Natural killer cell treated with Interleukin-12 subunit alpha and Interleukin-12 subunit beta and Interleukin-15 and Interleukin-18, amount 100 ng/mL, for 72 hours (primary cell): ENCODE measurements at regions not wholly inside any gene's neighbourhood (a gene's known extent, or its start where the extent isn't known, plus 50 kb on each side); places are given as distances from the start of the nearest gene placed in this dataset.

ENCODE experiments used
- ATAC-seq, 2 donors: fragments of 150-1000 bp; cut with Tn5 transposase in 1 of 2; sonication (Bioruptor Pico), chemical (Tn5 transposase) in 1 of 2; 2 replicates each; pipeline ENCODE4 v1.10.0; 2021
- DNase-seq: peaks from one replicate; pipeline ENCODE4 v3.0.0; 2022; ENCODE audit warnings: low spot score
- H3K27ac Mint-ChIP-seq, 2 donors: 1 replicate in 1 of 2; 2 replicates in 1 of 2; pipeline ENCODE4 v1.8.0; 2022; ENCODE audit warnings: mixed read lengths in 2 of 2, mild to moderate bottlenecking in 1 of 2, moderate library complexity in 1 of 2
- H3K27me3 Mint-ChIP-seq, 2 donors: 1 replicate in 1 of 2; 2 replicates in 1 of 2; pipeline ENCODE4 v1.8.0; 2022; ENCODE audit warnings: mixed read lengths in 2 of 2
- H3K36me3 Mint-ChIP-seq: one replicate; pipeline ENCODE4 v1.8.0; 2022; ENCODE audit warnings: mixed read lengths
- H3K4me1 Mint-ChIP-seq, 2 donors: 1 replicate in 1 of 2; 2 replicates in 1 of 2; pipeline ENCODE4 v1.8.0; 2022; ENCODE audit warnings: low read depth in 2 of 2, mixed read lengths in 2 of 2, mild to moderate bottlenecking in 1 of 2
- H3K4me3 Mint-ChIP-seq: one replicate; pipeline ENCODE4 v1.8.0; 2022; ENCODE audit warnings: mixed read lengths
- H3K9me3 Mint-ChIP-seq: 2 replicates; pipeline ENCODE4 v1.8.0; 2022; ENCODE audit warnings: mixed read lengths

- Mint-ChIP-seq H3K9me3 (no peaks in the 10 kb centered on the region), H3K36me3 (no peaks in the 10 kb centered on the region), H3K4me3 (no peak overlapping the region), H3K27ac (no peak overlapping the region), H3K4me1 (peaks cover 0 to 6% of the 10 kb centered on the region in 2 donors), H3K27me3 (no peaks in the 10 kb centered on the region)
- no peak for ATAC-seq
- no peak for DNase-seq
Measured at GRCh38 chr2:37537316-37537715, 134.1 kb downstream of the CDC42EP3 start.

- H3K27ac Mint-ChIP-seq = no peak overlapping the region
- ATAC-seq (no peak), DNase-seq (no peak)
- H3K4me3 Mint-ChIP-seq = no peak overlapping the region
- H3K36me3 Mint-ChIP-seq = no peaks in the 10 kb centered on the region
- H3K27me3 Mint-ChIP-seq = peaks cover 0 to 2% of the 10 kb centered on the region in 2 donors
- no peaks in the 10 kb centered on the region for H3K9me3 Mint-ChIP-seq
- no peaks in the 10 kb centered on the region for H3K4me1 Mint-ChIP-seq
Measured at GRCh38 chr2:37541516-37541915, 129.9 kb downstream of the CDC42EP3 start.

DNA sequence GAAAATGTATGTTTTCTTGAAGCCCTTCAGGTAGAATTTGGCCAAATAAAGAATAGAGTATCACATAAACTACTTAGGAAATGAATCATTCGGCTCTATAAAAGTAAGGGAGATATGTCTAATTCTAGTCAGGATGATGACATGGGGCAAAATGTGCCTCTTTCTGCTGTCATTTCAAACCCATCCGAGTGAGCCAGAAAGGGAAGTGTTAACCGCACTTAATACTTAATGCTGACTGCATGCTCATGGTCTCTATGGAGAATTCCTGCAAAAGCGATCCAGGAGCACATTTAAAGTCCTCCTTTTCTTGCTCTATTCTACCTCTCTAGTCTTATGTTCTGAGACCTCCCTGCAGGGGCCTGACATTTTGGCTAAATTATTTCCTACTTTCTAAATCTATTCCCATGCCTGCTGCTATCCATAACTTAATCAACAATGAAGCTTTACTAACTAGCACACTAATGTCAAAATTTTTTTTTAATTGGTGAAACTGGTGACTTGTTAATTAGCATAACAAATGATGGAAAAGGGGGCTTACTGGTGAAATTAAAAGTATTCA is 127.4 kb downstream of the CDC42EP3 start:
- no peaks in the 10 kb centered on the region for H3K9me3 Mint-ChIP-seq
- no peak overlapping the region for H3K4me3 Mint-ChIP-seq
- H3K36me3 Mint-ChIP-seq = no peaks in the 10 kb centered on the region
- peaks cover 0 to 2% of the 10 kb centered on the region in 2 donors for H3K27me3 Mint-ChIP-seq
- H3K27ac Mint-ChIP-seq = no peak overlapping the region
- H3K4me1 Mint-ChIP-seq = peaks cover 0 to 5% of the 10 kb centered on the region in 2 donors
- ATAC-seq = no peak
- DNase-seq = no peak

DNA sequence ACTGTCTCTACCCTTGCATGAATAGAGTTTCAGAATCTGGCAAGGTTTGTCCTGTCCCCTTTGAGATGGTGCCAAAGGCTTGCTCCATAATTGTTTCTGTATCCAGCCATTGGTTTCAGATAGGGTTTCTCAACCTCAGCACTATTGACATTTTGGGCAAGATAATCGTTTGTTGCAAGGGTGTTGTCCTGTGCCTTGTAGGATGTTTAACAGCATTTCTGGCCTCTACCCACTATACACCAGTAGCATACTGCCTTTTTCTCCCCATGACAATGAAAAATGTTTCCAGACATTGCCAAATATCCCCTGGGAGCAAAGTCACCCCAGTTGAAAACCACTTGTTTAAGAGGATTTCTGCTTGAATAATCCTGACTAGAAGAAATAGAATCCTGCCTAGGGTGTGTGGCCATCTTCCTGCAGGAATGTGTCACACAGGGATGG is 126.8 kb downstream of the CDC42EP3 start:
- H3K4me1 Mint-ChIP-seq = peaks cover 0 to 6% of the 10 kb centered on the region in 2 donors
- DNase-seq = no peak
- no peak for ATAC-seq
- no peak overlapping the region for H3K4me3 Mint-ChIP-seq
- no peaks in the 10 kb centered on the region for H3K9me3 Mint-ChIP-seq
- no peaks in the 10 kb centered on the region for H3K36me3 Mint-ChIP-seq
- no peak overlapping the region for H3K27ac Mint-ChIP-seq
- peaks cover 0 to 2% of the 10 kb centered on the region in 2 donors for H3K27me3 Mint-ChIP-seq

DNA sequence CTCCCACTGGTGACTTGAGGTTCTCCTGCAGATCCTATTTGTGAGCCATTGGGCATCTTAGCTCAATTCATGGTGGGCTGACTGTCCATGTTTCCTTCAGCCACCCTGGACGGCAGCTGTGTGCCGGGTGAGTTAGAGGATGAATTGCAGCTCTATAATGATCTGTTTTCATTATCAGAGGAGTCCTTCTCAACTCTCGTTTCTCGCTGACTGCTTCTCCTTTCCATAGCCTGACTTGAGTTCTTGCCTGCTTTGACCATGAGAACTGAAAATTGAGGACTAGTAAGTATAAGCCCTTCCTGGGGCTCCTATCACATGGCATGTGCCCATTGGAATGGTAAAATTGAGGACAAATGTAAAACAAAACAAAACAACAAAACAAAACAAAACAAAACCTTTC is 121.8 kb downstream of the CDC42EP3 start:
- Mint-ChIP-seq H3K9me3 (no peaks in the 10 kb centered on the region), H3K27ac (no peak overlapping the region), H3K27me3 (no peaks in the 10 kb centered on the region), H3K4me3 (no peak overlapping the region), H3K36me3 (no peaks in the 10 kb centered on the region), H3K4me1 (peaks cover 12 to 20% of the 10 kb centered on the region in 2 donors)
- ATAC-seq = no peak
- DNase-seq = no peak

DNA sequence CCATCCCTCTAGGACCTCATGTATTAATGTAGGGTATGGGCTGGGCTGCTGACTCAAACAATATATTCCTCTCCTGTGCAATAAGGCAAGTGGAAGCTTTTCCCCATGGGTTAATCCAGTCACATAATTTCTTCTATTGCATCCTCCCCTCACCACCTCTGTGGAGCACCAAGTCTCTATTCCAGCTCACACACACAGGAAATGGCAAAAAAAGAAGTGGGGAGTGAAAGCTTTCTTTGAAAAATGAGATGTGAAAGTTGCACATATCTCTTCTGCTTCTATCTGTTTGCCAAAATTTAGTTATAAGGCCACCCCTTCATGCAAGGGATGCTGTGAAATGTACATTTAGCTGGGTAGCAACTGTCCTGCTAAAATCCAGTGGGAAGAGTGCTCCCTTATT is 121.3 kb downstream of the CDC42EP3 start:
- H3K4me1 Mint-ChIP-seq = peaks cover 12 to 20% of the 10 kb centered on the region in 2 donors

GRCh38 chr2:37551783-37552182 is 119.7 kb downstream of the CDC42EP3 start:
- ATAC-seq = no peak
- Mint-ChIP-seq H3K4me1 (peaks cover 12 to 20% of the 10 kb centered on the region in 2 donors), H3K27ac (no peak overlapping the region), H3K36me3 (no peaks in the 10 kb centered on the region), H3K4me3 (no peak overlapping the region), H3K9me3 (no peaks in the 10 kb centered on the region), H3K27me3 (no peaks in the 10 kb centered on the region)
- DNase-seq = no peak

More for the DNA sequence above, 121.3 kb downstream of the CDC42EP3 start:
- Mint-ChIP-seq H3K27me3 (no peaks in the 10 kb centered on the region), H3K4me3 (no peak overlapping the region), H3K9me3 (no peaks in the 10 kb centered on the region), H3K36me3 (no peaks in the 10 kb centered on the region), H3K27ac (no peak overlapping the region)
- DNase-seq (no peak), ATAC-seq (no peak)

GRCh38 chr2:37552339-37552738 is 119.1 kb downstream of the CDC42EP3 start:
- H3K9me3 Mint-ChIP-seq = no peaks in the 10 kb centered on the region
- H3K27ac Mint-ChIP-seq = no peak overlapping the region
- ATAC-seq (no peak), DNase-seq (no peak)
- no peaks in the 10 kb centered on the region for H3K27me3 Mint-ChIP-seq
- peaks cover 15 to 23% of the 10 kb centered on the region in 2 donors for H3K4me1 Mint-ChIP-seq
- no peak overlapping the region for H3K4me3 Mint-ChIP-seq
- H3K36me3 Mint-ChIP-seq = no peaks in the 10 kb centered on the region

DNA sequence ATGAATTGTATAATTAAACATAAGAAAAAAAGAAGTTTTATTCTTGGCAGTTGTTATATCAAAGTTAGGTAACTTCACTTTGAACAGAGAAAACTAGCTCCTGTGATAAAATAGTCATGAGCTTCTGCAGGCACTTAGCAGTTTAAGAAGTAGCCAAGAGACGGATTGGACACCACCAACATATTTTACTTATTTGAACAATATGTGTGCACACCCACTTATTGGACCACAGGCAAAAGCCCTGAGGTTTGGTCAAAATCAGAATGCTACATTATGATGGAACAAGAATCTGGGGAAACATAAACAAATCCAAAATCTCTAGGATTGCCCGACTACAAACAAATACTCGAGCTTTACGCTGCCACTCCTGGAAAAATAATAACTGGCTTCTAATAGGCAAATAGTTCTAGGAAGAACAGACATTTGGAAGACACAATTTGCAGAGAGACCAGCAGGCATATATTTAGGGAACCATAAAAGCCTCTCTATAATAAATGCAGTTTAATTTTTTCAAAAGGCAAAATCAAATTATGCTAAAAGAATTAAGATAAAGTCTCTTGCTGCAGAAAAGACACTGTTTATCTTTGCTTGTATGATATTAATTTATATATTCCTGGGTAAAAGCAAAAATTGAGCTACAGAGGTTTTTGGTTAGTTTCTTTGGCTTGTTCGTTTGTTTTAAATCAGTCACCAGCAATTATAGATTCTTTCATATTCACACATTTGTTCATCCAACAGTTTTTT is 117.9 kb downstream of the CDC42EP3 start:
- DNase-seq = no peak
- H3K9me3 Mint-ChIP-seq = no peaks in the 10 kb centered on the region
- no peak overlapping the region for H3K27ac Mint-ChIP-seq
- peaks cover 23 to 28% of the 10 kb centered on the region in 2 donors for H3K4me1 Mint-ChIP-seq
- no peak for ATAC-seq
- no peaks in the 10 kb centered on the region for H3K36me3 Mint-ChIP-seq
- no peaks in the 10 kb centered on the region for H3K27me3 Mint-ChIP-seq
- H3K4me3 Mint-ChIP-seq = no peak overlapping the region

DNA sequence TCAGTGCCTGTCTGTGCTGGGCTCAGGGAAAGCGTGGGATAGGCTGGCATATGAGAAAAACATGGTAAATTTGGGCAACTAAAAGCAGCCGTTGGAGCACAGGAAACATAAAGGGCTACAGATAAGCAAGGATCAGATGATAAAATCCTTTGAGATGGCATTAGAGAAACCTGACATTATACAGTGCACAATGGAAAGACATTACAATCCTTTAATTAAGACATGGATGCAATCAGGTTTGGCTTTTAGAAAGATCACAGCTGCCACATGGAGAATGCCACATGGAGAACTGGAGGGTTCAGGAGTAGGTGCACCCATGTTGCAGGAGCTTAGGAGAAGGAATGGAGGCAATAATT is 117.3 kb downstream of the CDC42EP3 start:
- no peak overlapping the region for H3K27ac Mint-ChIP-seq
- H3K36me3 Mint-ChIP-seq = no peaks in the 10 kb centered on the region
- H3K9me3 Mint-ChIP-seq = no peaks in the 10 kb centered on the region
- no peak for DNase-seq
- ATAC-seq = no peak
- peaks cover 26 to 29% of the 10 kb centered on the region in 2 donors for H3K4me1 Mint-ChIP-seq
- no peaks in the 10 kb centered on the region for H3K27me3 Mint-ChIP-seq
- H3K4me3 Mint-ChIP-seq = no peak overlapping the region

DNA sequence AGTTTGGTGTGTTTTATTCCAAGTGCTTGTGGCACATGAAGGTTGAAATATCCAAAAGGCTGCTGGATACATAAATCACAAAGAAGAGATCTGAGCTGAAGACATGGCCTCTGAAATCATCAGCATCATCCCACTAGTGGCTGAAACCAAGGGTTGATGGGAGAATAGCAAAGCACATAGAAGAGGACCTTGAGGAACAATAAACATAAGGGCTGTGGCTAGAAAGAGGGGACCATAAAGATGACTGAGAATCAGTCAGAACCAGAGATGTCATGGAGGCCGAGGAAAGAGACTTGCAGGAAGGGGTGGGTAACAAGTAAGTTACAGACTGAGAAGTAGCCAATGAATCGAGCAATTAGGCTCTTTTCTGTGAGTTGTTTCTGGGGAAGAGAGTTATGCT is 116.8 kb downstream of the CDC42EP3 start:
- no peak for ATAC-seq
- Mint-ChIP-seq H3K36me3 (no peaks in the 10 kb centered on the region), H3K4me1 (peaks cover 26 to 27% of the 10 kb centered on the region in 2 donors), H3K9me3 (no peaks in the 10 kb centered on the region), H3K4me3 (no peak overlapping the region), H3K27me3 (no peaks in the 10 kb centered on the region), H3K27ac (no peak overlapping the region)
- DNase-seq = no peak

DNA sequence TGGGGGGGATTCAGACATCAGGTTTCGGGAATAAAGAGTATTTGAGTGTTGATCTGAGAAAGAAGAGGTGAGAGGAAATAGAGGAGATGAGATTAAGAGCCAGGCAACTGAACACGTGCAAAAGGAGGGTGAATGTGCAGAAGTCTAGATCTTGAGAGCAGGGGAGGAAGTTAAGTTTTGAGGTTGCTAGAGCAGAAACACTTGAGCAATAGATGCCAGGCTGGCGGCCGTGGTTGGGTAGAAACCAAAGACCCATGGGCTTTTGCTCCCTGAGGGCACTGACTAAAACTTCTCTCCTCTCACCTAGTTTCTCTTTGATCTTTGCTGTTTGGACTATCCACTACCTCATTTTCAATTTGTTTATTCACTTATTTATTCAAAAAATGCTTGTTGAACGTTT is 116.0 kb downstream of the CDC42EP3 start:
- H3K4me3 Mint-ChIP-seq = no peak overlapping the region
- H3K36me3 Mint-ChIP-seq = no peaks in the 10 kb centered on the region
- peaks cover 20 to 23% of the 10 kb centered on the region in 2 donors for H3K4me1 Mint-ChIP-seq
- H3K9me3 Mint-ChIP-seq = no peaks in the 10 kb centered on the region
- DNase-seq (no peak), ATAC-seq (peak; percentile 62 to 73)
- H3K27ac Mint-ChIP-seq = no peak overlapping the region
- no peaks in the 10 kb centered on the region for H3K27me3 Mint-ChIP-seq

DNA sequence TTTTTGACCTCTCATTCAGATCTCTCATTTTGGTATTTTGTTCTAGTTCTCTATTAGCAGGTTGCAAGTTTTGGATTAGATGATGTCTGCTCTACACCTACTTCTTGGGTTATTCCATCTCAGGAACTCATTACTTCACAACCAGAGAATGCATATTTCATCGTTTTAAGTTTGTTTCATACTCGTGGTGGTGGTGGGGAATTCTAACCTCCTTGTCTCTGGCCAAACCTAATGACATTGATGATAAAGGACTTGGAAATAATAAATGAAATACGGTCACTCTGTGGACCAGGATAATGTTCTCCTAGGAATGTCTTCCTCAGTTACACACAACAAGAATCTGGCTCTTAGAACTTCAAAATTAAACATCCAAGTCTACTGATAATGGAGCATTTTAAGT is 115.2 kb downstream of the CDC42EP3 start:
- no peak overlapping the region for H3K27ac Mint-ChIP-seq
- ATAC-seq (no peak), DNase-seq (no peak)
- H3K27me3 Mint-ChIP-seq = no peaks in the 10 kb centered on the region
- H3K4me1 Mint-ChIP-seq = peaks cover 19 to 23% of the 10 kb centered on the region in 2 donors
- H3K9me3 Mint-ChIP-seq = no peaks in the 10 kb centered on the region
- H3K36me3 Mint-ChIP-seq = no peaks in the 10 kb centered on the region
- H3K4me3 Mint-ChIP-seq = no peak overlapping the region

DNA sequence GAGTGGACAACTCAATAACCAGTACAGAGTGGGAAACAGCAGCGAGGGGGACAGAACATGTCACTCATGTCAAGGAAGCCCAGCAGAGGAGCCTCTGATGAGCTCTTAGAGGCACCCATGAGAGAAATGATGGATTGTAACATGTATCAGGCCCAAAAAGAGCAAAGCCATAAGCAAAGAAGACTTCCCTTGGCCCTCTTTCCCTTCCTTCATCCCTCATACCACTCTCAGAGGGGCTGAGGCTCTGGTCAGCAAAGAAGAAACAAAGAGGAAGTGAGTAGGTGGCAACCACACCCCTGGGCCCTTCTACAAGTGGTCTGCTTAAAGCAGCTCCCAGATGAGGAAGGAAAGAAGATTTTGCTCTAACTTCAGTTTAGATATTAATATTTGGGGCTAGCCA is 112.8 kb downstream of the CDC42EP3 start:
- peak in 1 of 2 donors; percentile 59 for ATAC-seq
- Mint-ChIP-seq H3K27ac (peak overlapping the region; percentile 59 to 73), H3K36me3 (no peaks in the 10 kb centered on the region), H3K4me3 (peak overlapping the region; percentile 38), H3K4me1 (peaks cover 14 to 20% of the 10 kb centered on the region in 2 donors), H3K27me3 (no peaks in the 10 kb centered on the region), H3K9me3 (no peaks in the 10 kb centered on the region)
- DNase-seq = no peak
